Coronary artery (tissue), 2 donors: ENCODE measurements at regions not wholly inside any gene's neighbourhood (a gene's known extent, or its start where the extent isn't known, plus 50 kb on each side); places are given as distances from the start of the nearest gene placed in this dataset.

Source experiments
- DNase-seq: peaks from one replicate; pipeline ENCODE4 v3.0.0-alpha.2; 2017; ENCODE audit warnings: low spot score
- H3K27ac ChIP-seq, 2 donors: fragments of 200-600 bp; sonication (generic); one replicate each; pipeline ENCODE4 v1.5.1; 2016 to 2019
- H3K4me3 ChIP-seq: fragments of 200-600 bp; sonication (generic); 2 replicates; pipeline ENCODE4 v1.5.1; 2016; ENCODE audit warnings: mild to moderate bottlenecking, moderate library complexity
- CTCF ChIP-seq: fragments of 200-600 bp; sonication (generic); IDR thresholded peaks from one replicate; pipeline ENCODE4 v1.5.1; 2019; ENCODE audit warnings: antibody characterized with exemption

DNA sequence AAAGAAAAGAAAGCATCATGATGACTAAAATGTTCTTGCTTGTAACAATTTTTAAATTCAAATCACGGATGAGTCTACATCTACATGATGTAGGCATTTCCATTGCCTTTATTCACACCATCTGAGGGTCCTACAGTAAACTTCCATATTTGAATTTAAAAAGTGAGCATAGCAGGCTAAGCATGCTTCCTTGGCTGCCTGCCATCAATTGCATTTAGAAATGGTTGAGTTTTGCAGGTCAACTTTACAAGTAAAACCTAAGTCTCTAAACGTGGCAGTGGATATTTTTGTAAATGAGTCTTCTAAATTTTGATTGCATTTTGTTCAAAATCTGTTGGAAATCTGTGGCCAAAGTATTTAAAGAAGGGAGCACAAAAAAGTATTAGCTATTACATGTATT is 136.5 kb upstream of the PTCH1 start:
- no peak for DNase-seq
- H3K27ac ChIP-seq, result no peak overlapping the region
- H3K4me3 ChIP-seq, result no peak overlapping the region
- TF ChIP-seq CTCF, result no peak

GRCh38 chr9:95650720-95651119 is 133.9 kb upstream of the PTCH1 start:
- no peak for TF ChIP-seq CTCF
- no peak overlapping the region for H3K4me3 ChIP-seq
- no peak for DNase-seq
- H3K27ac ChIP-seq, result no peak overlapping the region

DNA sequence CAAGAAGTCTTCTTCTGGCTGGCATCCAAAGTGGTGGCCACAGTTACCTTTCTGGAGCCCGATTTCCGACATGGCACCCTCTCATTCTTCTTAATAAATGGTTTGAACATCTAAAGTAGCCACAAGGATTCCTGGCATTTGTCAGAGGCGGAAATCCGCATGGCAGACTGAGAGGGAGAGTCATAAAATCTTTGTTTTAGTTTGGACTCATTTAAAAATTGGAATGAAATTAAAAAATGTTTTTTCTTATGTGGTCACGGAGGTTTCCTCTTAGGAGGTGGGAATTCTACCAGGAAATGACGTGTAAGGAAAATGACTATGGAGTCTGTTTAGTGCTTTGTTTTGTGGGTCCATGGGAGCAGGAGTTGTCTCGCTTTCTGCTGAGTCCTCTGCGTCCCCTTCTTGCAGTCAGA is 133.0 kb upstream of the PTCH1 start:
- no peak for DNase-seq
- H3K4me3 ChIP-seq, result no peak overlapping the region
- no peak for TF ChIP-seq CTCF
- H3K27ac ChIP-seq, result no peak overlapping the region

- Histone ChIP-seq H3K27ac (no peak overlapping the region), H3K4me3 (no peak overlapping the region)
- no peak for DNase-seq
- no peak for TF ChIP-seq CTCF
Observed at GRCh38 chr9:95648225-95648624, 131.5 kb upstream of the PTCH1 start.

DNA sequence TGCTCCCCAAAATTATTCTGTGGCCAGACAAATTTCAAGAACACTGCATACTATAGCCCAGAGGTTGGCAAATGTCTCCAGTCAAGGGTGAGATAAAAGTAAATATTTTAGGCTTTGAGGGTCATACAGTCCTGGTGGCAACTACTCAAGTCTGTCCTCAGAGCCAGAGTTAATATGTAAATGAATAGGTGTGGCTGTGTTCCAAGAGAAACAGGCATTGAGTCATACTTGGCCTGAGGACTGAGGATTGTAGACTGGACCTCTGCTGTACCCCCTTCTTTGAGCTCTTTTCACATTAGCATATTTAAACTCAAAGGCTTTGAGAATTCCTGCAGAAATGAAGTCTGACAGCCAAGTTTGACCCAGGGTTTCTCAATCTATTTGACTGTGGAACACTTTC is 129.2 kb upstream of the PTCH1 start:
- no peak overlapping the region for H3K27ac ChIP-seq
- H3K4me3 ChIP-seq, result no peak overlapping the region
- DNase-seq, result no peak
- no peak for TF ChIP-seq CTCF

- Histone ChIP-seq H3K4me3 (no peak overlapping the region), H3K27ac (no peak overlapping the region)
- no peak for DNase-seq
- TF ChIP-seq CTCF, result no peak
Observed at GRCh38 chr9:95645579-95645978, 128.8 kb upstream of the PTCH1 start.

DNA sequence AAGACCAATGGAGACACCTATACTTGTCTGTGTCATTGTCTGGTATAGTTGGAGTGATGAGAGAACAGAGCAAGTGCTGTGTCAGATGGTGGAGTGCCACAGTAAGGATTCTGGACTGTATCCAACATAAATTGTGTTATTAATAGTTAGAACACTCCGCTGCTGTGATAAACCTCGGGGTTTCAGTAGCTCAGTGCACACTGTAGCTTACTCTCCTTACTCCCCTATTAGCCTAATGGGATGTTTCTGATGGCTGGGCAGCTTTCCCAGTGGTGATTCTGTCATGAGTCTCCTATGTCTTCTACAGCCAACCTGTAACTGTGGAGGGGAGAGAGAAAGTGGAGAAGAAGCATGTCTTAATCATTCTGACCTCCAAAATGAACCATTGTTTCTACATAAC is 127.6 kb upstream of the PTCH1 start:
- TF ChIP-seq CTCF, result no peak
- Histone ChIP-seq H3K27ac (no peak overlapping the region), H3K4me3 (no peak overlapping the region)
- DNase-seq, result no peak
